ENCODE measurements at regions not wholly inside any gene's neighbourhood (a gene's known extent, or its start where the extent isn't known, plus 50 kb on each side); places are given as distances from the start of the nearest gene placed in this dataset.

- no peak for TF ChIP-seq POLR2A (IDR thresholded peaks at IDR 0.05)
- TF ChIP-seq CTCF (IDR thresholded peaks at IDR 0.05): no peak
- no peak for TF ChIP-seq POLR2AphosphoS5 (IDR thresholded peaks at IDR 0.05)
Observed at GRCh38 chr1:34354367-34354766, 177.7 kb downstream of the C1orf94 start.
